ENCODE measurements at regions not wholly inside any gene's neighbourhood (a gene's known extent, or its start where the extent isn't known, plus 50 kb on each side); places are given as distances from the start of the nearest gene placed in this dataset.

- no peak for TF ChIP-seq CTCF (IDR thresholded peaks at IDR 0.05)
- no peak for TF ChIP-seq EZH2 (IDR thresholded peaks at IDR 0.05; ENCODE audit: borderline replicate concordance, insufficient read depth, low read depth, low read length, poor library complexity, severe bottlenecking)
Observed at GRCh38 chr2:154640000-154640399, 58.5 kb upstream of the KCNJ3 start.
